GM23338 (cell line): ENCODE measurements at regions not wholly inside any gene's neighbourhood (a gene's known extent, or its start where the extent isn't known, plus 50 kb on each side); places are given as distances from the start of the nearest gene placed in this dataset.

ENCODE experiments used
- CREB1 ChIP-seq: fragments of 250-450 bp; sonication (Bioruptor Pico); IDR thresholded peaks from 2 replicates; pipeline ENCODE4 v1.5.0; 2020; ENCODE audit warnings: low read depth, mild to moderate bottlenecking, moderate library complexity
- CTCF ChIP-seq, 2 experiments: fragments of 200-600 bp in 1 of 2; sonication (generic) in 1 of 2; conservative IDR thresholded peaks; 2 replicates each; pipeline versions ENCODE4 v1.5.1 to v1.6.1; 2016 to 2017; ENCODE audit warnings: antibody characterized with exemption in 2 of 2, low read depth in 2 of 2, mild to moderate bottlenecking in 2 of 2, moderate library complexity in 1 of 2
- ETS1 ChIP-seq: IDR thresholded peaks from 2 replicates; pipeline ENCODE4 v1.6.1; 2016; ENCODE audit warnings: antibody characterized with exemption
- EZH2 ChIP-seq: fragments of 200-600 bp; sonication (generic); IDR thresholded peaks from one replicate; pipeline ENCODE4 v1.8.0; 2017; ENCODE audit warnings: antibody characterized with exemption, mild to moderate bottlenecking, low read depth; ENCODE audit not compliant: unreplicated experiment
- EZH2phosphoT487 ChIP-seq: fragments of 200-600 bp; sonication (generic); IDR thresholded peaks from one replicate; pipeline ENCODE4 v1.8.1; 2018; ENCODE audit warnings: antibody characterized with exemption; ENCODE audit not compliant: unreplicated experiment
- JUNB ChIP-seq: IDR thresholded peaks from one replicate; pipeline ENCODE4 v1.6.1; 2016; ENCODE audit warnings: antibody characterized with exemption; ENCODE audit not compliant: unreplicated experiment
- POLR2AphosphoS5 ChIP-seq: IDR thresholded peaks from 2 replicates; pipeline ENCODE4 v1.6.1; 2016; ENCODE audit warnings: antibody characterized with exemption, low read depth
- REST ChIP-seq: IDR thresholded peaks from one replicate; pipeline ENCODE4 v1.6.1; 2018; ENCODE audit warnings: antibody characterized with exemption; ENCODE audit not compliant: unreplicated experiment
- ZNF114 ChIP-seq: fragments of 250-450 bp; sonication (Bioruptor Pico); IDR thresholded peaks from 2 replicates; pipeline ENCODE4 v1.5.0; 2020; ENCODE audit warnings: mild to moderate bottlenecking, moderate library complexity
- ZNF331 ChIP-seq: fragments of 250-450 bp; sonication (Bioruptor Pico); IDR thresholded peaks from 2 replicates; pipeline ENCODE4 v1.5.0; 2020; ENCODE audit warnings: low read depth, mild to moderate bottlenecking, moderate library complexity
- ZNF462 ChIP-seq: fragments of 250-450 bp; sonication (Bioruptor Pico); IDR thresholded peaks from 2 replicates; pipeline ENCODE4 v1.5.0; 2020; ENCODE audit warnings: mild to moderate bottlenecking, moderate library complexity

GRCh38 chr9:82911996-82912395, 150.9 kb downstream of the RASEF start:
- TF ChIP-seq CTCF (conservative IDR thresholded peaks at IDR 0.05; ENCODE audit: low read depth in 2 of 2), result no peak
- TF ChIP-seq POLR2AphosphoS5, result no peak
- TF ChIP-seq EZH2phosphoT487, result no peak
- TF ChIP-seq ZNF114 (CRISPR knock-in tag), result no peak
- no peak for TF ChIP-seq EZH2
- TF ChIP-seq REST, result no peak
- no peak for TF ChIP-seq ZNF331
- TF ChIP-seq ETS1, result no peak
- no peak for TF ChIP-seq ZNF462
- no peak for TF ChIP-seq CREB1 (CRISPR knock-in tag)
- no peak for TF ChIP-seq JUNB
